CD4-positive, alpha-beta T cell treated with Interleukin-12 subunit alpha and Interleukin-12 subunit beta, for 1 hour (primary cell): ENCODE measurements at regions not wholly inside any gene's neighbourhood (a gene's known extent, or its start where the extent isn't known, plus 50 kb on each side); places are given as distances from the start of the nearest gene placed in this dataset.
"Not testable (repeated sequence)": the region's sequence is repeated elsewhere in the genome, so short reads cannot be mapped to it uniquely, and the experiment has no call there.

Experiments
- DNase-seq: peaks from one replicate; pipeline ENCODE4 v3.0.0-alpha.2; 2020

- not testable (repeated sequence) for DNase-seq
These were observed 113.1 kb upstream of the AKAP13 start for GRCh38 chr15:85267158-85267857.

DNA sequence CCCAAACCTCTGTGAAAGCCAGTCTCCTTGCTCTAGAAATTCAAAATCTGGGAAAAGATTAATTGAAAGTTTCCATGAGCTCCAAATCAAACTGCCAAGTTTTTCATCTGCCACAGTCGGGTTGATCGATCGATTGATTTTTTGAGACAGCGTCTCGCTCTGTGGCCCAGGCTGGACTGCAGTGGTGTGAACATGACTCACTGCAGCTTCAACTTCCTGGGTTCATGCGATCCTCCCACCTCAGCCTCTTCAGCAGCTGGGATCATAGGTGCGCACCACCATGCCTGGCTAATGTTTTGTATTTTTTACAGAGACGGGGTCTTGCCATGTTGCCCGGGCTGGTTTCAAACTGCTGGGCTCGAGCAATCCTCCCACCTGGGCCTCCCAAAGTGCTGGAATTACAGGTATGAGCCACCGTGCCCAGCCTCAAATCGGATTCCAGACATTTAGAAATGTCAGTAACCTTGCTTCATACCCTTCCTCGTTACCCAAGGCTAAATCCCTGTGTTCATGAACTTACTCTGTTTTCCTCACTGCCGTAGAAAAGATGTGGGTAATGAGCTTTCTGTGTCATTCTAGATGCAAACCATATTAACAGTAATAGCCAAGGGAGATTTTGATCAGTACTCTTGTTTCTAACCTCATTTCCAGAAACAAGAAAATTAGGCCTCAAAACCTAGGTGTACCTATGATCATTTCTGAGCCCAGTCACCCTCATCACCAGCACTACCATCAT, 105.9 kb upstream of the AKAP13 start:
- no peak for DNase-seq

DNA sequence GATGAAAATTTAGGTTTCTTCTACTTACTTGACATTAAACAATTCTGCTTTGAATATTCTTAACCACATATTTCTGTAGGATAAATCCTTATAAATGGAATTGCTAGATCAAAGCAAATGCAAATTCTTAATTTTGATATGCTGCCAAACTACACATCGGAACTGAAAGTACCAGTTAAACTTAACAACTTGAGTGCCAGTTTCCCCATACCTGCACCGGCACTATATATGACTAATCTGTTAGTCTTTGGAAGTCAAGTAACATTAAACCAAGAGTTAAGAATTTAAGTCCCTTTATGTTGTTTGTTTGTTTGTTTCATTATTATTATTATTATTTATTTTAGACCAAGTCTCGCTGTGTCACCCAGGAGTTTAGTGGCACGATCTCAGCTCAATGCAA, 103.9 kb upstream of the AKAP13 start:
- DNase-seq: no peak

GRCh38 chr15:85276921-85277320, 103.5 kb upstream of the AKAP13 start:
- DNase-seq: no peak

- no peak for DNase-seq
These were observed 102.5 kb upstream of the AKAP13 start for GRCh38 chr15:85277847-85278370.

DNA sequence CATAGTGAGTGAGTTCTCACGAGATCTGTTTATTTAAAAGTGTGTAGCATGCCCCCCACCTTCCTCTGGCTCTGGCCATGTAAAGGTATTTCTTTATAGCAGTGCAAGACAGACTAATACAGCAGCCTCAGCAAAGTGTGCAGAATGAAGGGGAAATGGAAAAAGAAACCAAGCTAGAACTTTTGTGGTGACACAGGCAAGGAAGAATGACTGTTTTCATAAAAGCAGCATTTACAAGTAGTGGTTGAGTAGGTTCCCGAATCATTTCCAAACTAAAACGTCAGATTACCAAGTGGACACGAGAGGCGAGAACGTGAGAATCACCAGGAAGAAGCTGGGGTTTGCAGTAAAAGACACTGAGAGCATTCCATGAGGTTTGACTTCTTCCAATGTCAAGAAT, 100.2 kb upstream of the AKAP13 start:
- DNase-seq: no peak

GRCh38 chr15:85281293-85281882, 99.0 kb upstream of the AKAP13 start:
- no peak for DNase-seq

DNA sequence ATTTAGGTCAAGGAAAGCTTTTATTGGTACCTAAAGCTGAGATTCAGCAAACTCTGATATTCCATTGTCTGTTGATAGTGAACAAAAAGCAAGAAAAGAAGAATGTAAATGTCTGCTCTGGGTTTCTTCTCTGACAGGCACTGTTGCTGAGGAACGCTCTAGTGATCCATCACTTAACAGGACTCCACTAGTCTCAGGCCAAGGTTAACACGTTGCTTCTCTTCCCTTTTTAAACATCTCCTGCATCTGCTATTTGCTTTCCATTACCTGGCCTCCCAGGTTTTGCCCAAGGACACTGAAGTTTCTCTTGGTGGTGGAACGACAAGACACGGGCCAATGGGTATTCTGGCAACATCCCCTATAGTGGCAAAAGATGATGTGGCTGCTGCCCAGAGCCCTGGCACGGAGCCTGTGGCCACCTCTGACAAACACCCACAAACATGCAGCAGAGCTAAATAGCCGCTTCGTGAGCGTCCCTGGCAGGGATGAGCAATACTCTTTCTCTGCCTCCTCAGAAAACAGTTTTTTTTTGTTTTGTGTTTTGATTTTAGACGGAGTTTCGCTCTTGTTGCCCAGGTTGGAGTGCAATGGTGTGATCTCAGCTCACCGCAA, 97.8 kb upstream of the AKAP13 start:
- DNase-seq: no peak

GRCh38 chr15:85283815-85284214, 96.6 kb upstream of the AKAP13 start:
- DNase-seq: not testable (repeated sequence)

GRCh38 chr15:85284497-85284896, 95.9 kb upstream of the AKAP13 start:
- no peak for DNase-seq

DNA sequence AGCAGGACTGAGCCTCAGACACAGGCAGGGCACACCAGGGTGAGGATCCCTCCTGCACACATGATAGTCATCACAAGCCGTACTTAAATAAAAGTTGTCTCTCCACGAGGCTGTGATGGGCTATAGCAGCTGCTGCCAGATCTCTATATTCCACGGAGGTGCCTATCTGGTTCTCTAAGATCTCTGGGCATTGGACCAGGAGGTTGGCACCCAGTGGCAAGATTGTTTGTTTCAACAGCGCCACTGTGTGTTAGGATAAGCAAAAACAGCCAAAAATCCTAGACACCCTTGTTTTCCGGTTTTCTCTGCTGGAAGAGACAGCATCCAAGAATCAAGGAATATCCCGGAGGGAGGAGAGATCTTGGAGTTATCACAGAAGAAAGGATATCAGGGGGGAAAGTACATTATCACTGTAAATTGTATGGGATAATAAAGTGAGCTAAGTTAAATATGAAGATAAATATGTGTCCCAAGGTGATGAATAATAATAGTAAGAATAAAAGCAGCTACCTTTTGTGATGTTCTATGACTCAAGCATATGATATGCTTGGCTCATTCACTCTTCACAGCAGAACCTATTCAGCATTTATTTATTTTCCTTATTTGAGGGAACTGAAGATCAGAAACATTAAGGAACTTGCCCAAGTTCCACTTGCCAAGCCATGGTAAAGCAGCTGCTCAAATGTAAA, 90.6 kb upstream of the AKAP13 start:
- peak; percentile 33 for DNase-seq

DNA sequence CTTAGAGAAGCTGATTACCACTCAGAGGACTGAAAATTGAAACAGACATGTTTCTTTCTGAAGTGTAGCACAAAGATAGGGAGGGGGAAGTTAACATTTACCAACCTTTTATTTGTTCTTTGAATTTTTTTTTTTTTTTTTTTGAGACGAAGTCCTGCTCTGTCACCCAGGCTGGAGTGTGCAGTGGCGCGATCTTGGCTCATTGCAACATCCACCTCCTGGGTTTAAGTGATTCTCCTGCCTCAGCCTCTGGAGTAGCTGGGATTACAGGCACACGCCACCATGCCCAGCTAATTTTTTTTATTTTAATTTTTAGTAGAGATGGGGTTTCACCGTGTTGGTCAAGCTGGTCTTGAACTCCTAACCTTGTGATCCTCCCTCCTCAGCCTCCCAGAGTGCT, 87.8 kb upstream of the AKAP13 start:
- not testable (repeated sequence) for DNase-seq

GRCh38 chr15:85296615-85297402, 83.6 kb upstream of the AKAP13 start:
- peak; percentile 81 for DNase-seq

DNA sequence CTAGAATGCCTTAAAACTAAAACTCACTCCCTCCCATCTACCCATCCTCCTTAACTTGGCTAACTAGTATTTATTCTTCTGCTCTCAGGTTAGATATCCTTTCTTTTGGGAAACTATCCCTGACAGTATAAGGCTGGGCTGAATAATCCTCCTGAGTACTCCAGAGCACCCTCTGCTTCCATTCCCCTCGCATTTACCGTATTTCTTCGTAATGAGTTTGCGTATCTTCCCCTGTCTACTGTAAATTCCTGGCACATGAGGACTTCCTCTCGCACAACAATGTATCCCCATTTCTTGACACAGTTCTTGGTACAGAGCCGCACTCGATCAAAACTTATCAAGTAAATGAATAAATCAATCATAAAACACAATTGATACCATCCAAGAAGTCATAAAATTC, 82.9 kb upstream of the AKAP13 start:
- no peak for DNase-seq

DNA sequence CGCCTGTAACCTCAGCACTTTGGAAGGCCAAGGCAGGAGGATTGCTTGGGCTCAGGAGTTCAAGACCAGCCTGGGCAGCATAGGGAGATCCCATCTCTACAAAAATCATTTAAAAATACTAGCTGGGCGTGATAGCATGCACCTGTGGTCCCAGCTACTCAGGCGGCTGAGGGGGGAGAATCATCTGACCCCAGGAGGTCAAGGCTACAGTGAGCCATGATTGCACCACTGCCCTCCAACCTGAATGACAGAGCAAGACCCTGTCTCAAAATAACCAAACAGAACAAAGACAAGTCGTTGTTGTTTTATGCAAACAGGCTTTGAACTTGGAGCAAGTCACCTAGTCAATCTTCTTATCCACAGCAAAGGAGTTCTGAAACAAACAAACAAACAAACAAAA, 82.0 kb upstream of the AKAP13 start:
- no peak for DNase-seq

- DNase-seq: no peak
These were observed 81.5 kb upstream of the AKAP13 start for GRCh38 chr15:85298941-85299340.

DNA sequence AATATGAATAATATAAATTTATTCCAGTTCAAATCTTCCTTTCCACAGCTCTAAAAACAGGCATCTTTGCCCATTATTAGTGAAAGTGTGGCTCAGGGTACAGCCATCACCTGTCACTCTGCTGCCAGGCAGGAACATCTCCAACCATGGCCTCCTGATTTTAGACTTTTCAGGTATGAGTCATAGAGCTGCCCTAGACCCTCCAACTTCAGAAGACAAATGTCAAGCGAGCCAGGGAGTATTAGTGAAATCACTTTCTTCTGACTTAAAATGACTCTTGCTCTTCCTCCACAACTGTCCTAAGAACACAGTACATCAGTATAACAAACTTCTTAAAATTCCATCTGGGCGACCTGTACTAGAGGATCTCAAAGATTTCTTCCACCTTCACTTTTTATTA, 78.1 kb upstream of the AKAP13 start:
- no peak for DNase-seq

- no peak for DNase-seq
These were observed 75.4 kb upstream of the AKAP13 start for GRCh38 chr15:85305050-85305449.

- no peak for DNase-seq
These were observed 73.3 kb upstream of the AKAP13 start for GRCh38 chr15:85306946-85307686.

GRCh38 chr15:85307687-85308045, 72.7 kb upstream of the AKAP13 start:
- no peak for DNase-seq

DNA sequence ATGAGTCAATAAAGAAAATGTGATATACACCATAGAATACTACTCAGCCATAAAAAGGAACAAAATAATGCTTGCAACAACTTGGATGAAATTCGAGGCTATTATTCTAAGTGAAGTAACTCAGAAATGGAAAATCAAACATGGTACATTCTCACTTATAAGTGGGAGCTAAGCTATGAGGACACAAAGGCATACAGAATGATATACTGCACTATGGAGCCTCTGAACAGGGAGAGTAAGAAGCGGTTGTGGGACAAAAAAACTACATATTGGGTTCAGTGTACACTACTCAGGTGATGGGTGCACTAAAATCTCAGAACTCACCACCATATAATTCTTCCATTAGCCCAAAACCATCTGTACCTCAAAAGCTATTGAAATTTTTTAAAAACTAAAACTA, 68.8 kb upstream of the AKAP13 start:
- no peak for DNase-seq
